Left ventricle myocardium superior (tissue), 1 donor: ENCODE measurements at regions not wholly inside any gene's neighbourhood (a gene's known extent, or its start where the extent isn't known, plus 50 kb on each side); places are given as distances from the start of the nearest gene placed in this dataset.
A peak's percentile ranks its signal among the peaks of the same experiment; 100 is the strongest.

ENCODE experiments used
- ATAC-seq: fragments of 200-7000 bp; cut with Tn5 transposase; one replicate; pipeline ENCODE4 v1.9.1; 2020; ENCODE audit warnings: mild to moderate bottlenecking, moderate library complexity
- DNase-seq: peaks from one replicate; pipeline ENCODE4 v3.0.0-alpha.2; 2020
- intact Hi-C: fragments of 100-400 bp; cut with micrococcal nuclease; formaldehyde crosslinking; loops from one replicate; pipeline ENCODE4 v1.11.0; 2022
- donor health status: DM: no; HTN: yes; CAD: no; lungs with severe emphysema.

- intact Hi-C loops = no loop called here
- ATAC-seq = no peak
These were observed 117.5 kb upstream of the HMGCLL1 start for GRCh38 chr6:55696501-55696900.

DNA sequence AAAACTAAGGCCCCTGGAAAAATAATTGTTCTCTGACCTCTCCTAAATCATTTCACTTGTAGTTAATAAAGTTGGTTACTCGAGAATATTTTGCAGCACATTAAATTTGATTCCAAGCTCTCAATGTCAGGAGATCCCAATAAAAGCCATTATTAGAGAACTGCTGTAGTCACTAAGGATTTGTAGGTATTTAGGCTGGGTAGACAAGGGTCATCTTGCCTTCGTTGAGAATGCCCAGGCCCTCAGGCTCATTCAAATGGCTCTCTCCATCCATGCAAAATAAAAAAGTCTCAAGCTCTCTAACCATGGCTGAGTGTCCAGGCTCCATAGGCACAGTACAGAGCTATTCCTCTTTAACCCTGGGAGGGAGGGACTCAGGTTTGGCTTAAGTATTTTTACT, 117.0 kb upstream of the HMGCLL1 start:
- no peak for DNase-seq
- no peak for ATAC-seq
- intact Hi-C loops = no loop called here

More at GRCh38 chr6:55696501-55696900, 117.5 kb upstream of the HMGCLL1 start:
- DNase-seq = no peak

GRCh38 chr6:55694759-55695158, 115.8 kb upstream of the HMGCLL1 start:
- ATAC-seq = no peak
- DNase-seq = no peak
- intact Hi-C loops = no loop called here

DNA sequence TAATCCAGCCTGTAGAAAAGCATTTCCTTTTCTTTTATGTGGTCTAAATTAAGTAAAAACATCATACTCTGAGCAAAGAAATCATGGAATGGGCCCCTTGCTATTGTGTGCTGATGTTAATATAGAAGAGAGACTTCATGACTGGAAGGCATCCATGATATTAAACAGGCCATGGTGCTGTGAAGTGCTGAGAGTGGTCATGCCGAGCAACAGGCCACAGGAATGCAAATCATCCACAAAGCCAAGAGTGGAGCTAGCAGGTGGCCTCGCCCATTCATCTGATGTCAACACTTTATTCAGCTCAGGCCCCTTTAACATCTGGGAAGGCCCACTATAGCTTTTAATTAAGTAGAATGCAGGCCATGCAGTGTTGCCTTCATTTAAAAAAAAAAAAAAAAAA, 115.2 kb upstream of the HMGCLL1 start:
- ATAC-seq (peak; percentile 99), DNase-seq (peak; percentile 50)
- intact Hi-C loops = no loop called here

DNA sequence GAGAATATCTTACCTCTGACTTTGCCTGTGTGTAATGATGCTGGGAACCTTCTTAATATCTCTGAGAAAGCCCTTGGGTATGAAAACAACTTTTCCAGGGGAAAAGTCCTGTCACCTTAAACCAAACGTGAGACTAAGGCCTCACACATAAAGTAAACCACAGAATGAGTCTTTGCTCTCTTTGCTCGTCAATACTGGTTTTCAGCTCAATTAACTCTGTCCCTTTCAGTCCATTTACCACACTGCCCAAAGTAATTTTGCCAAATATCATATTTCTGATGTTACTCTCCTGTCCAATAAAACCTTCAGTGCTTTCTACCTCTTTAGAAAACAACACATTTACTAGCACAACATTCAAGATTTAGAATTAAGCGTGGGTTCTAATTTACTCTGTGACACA, 100.5 kb upstream of the HMGCLL1 start:
- intact Hi-C loops = no loop called here
- DNase-seq (no peak), ATAC-seq (no peak)

DNA sequence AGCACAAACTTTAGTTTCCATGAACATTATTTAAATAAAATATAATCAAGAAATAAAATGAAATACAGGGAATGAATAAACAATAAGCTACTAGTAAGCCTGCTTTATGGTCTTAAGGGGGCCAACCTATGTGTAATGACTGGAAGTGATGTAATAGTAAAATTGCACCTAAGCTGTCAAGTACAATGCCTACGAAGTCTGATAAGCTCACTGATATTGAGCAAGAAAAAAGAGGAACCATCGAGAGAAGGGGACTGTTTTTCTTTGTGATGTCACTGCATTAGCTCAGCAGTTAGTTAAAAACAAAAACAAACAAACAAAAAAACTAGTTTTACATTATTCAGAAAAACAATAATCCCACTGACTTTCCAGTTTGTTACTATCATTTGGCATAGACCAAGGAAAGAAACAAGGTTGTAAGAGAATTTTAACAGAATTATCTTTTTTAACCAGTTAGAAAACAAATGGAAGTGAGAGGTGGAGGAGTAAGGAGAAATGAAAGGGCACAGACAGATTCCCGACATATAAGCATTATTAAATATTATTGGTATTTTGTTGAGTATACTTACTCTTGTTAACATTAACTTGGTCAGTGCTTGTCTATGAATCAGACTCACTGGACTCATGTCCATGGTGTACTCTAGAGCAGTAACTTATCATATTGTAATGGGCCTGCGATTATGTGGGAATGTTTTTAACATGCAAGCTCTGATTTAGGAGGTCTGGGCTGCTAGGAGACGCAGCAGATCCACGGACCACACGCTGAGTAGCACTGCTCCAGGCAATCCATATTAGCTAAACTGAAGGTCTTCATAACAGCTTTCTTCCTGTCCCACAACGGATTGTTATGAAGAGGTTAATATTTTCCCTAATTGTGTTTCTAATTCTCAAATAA, 99.6 kb upstream of the HMGCLL1 start:
- no peak for ATAC-seq
- intact Hi-C loops = no loop called here
- no peak for DNase-seq

DNA sequence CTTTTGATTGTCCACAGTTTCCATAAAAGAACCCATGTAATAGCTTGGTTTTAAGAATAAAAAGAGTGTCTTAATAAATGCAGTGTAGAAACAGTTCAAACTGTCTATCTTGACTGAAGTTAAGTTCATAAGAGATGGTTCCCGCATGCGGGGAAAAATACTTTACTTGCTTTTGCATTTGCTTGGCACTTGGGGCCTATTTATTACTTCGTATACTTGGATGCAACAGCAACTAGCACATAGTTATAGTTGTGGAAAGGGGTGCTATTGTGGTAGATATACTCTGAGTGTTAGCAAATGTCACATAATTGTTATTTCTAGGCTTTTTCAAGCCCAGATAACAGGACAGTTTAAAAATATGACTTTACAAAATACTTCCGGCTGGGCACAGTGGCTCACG, 97.7 kb upstream of the HMGCLL1 start:
- DNase-seq (no peak), ATAC-seq (no peak)
- intact Hi-C loops = no loop called here

DNA sequence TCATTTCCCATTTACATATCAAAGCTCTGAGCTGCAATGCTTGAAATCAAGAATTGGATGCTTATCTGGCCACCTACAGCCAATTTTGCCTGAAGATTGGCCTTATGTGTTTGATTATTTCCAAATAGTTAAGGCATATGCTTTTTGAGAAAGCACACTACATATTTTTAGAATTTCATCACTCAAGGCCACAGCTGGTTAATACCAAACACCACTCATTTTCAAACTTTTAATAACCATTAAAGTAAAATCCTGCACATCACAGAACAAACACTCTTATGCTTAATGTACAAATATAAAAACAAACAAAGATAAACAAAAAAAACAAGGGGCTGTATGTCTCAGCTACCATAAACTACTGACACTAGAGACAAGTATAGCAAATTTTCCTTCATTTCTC, 96.9 kb upstream of the HMGCLL1 start:
- DNase-seq = no peak
- intact Hi-C loops = no loop called here
- ATAC-seq = no peak

GRCh38 chr6:55674672-55675071, 95.7 kb upstream of the HMGCLL1 start:
- DNase-seq = no peak
- ATAC-seq = no peak
- intact Hi-C loops = no loop called here

GRCh38 chr6:55670850-55671413, 91.9 kb upstream of the HMGCLL1 start:
- no peak for ATAC-seq
- intact Hi-C loops = no loop called here
- DNase-seq = no peak

DNA sequence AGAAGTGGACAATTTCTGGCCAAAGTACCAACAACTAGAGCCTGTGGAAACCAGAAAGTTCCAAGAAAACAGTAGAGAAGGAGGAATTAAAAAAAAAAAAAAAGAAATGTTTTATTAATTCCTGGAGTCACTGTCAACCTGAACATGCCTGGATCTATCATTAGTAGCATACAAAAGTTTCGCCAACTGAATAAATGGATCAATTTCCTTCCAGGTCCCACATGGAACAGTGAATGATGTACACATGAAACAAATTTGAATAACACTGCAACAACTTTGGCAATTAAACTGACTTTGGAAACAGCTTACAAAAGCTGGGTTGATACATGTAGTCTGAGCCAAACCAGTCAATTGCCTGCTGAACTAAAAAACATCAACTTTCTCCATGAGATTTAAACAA, 90.0 kb upstream of the HMGCLL1 start:
- ATAC-seq (peak; percentile 12), DNase-seq (no peak)
- intact Hi-C loops = no loop called here

GRCh38 chr6:55668591-55668990, 89.6 kb upstream of the HMGCLL1 start:
- DNase-seq (peak; percentile 21), ATAC-seq (peak; percentile 79)
- intact Hi-C loops = no loop called here

- no peak for DNase-seq
- intact Hi-C loops = no loop called here
- no peak for ATAC-seq
These were observed 88.3 kb upstream of the HMGCLL1 start for GRCh38 chr6:55667341-55667740.

GRCh38 chr6:55666606-55667225, 87.7 kb upstream of the HMGCLL1 start:
- ATAC-seq (no peak), DNase-seq (no peak)
- intact Hi-C loops = no loop called here

GRCh38 chr6:55666037-55666436, 87.0 kb upstream of the HMGCLL1 start:
- no peak for ATAC-seq
- no peak for DNase-seq
- intact Hi-C loops = no loop called here

DNA sequence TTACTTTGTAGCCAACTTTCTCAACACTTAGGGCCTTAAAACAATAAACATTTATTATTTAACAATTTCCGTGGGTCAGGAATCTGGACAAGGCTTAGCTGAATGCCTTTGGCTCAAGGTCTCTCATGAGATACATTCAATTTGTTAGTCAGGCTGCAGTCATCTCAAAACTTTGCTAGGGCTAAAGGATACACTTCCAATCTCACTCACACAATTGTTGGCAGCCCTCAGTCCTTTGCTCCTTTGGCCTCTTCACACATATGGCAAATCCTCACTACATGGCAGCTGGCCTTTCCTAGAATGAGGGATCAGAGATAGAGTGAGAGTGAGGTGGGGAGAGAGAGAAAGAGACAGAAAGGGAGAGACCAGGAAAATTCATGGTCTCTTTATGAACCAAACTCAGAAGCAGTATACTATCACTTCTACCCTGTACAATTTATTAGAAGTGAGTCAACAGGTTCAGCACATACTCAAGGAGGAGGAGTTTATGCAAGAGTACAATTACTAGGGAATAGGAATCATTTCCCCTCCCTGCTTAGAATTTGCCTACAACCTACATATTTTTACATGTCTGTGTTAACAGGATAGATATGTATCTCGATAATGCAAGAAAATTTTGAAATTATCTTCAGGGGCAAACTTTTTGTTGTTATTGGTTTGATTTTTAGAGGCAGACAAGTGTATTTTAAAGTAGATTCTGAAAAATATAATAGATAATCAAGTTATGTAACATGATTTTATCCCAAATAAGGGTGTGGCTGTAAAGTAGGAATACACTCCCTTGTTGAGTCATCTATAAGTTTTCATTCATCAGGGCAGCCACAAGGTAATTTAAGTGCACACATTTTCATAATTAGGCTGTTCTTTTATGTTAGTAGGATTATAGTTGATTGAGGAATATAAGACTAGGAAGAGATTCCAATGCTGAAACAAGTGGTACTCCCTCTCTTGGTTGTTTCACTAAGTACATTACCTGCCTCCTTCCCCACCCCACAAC, 85.9 kb upstream of the HMGCLL1 start:
- ATAC-seq (no peak), DNase-seq (no peak)
- intact Hi-C loops = no loop called here

- no peak for DNase-seq
- ATAC-seq = no peak
- intact Hi-C loops = no loop called here
These were observed 84.9 kb upstream of the HMGCLL1 start for GRCh38 chr6:55663914-55664313.

DNA sequence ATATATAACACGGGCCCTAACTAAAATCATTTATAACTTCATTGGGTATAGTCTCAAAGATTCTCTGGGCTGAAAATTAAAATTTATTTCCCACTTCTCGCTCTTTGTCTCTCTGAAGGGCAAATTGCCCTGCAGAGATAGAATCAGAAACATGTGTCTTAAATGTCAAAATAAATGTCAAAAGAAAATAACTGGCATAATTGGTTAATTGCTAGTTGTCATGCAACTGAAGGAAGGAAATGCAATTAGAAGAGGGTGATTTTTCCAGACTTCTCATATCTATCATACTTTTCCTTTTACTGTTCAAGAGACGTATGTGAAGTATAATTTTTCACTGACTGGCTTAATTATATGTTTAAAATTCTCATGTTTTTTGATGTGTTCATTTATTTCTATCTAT, 80.3 kb upstream of the HMGCLL1 start:
- intact Hi-C loops = no loop called here
- ATAC-seq (no peak), DNase-seq (no peak)

- no peak for ATAC-seq
- intact Hi-C loops = no loop called here
- no peak for DNase-seq
These were observed 75.5 kb upstream of the HMGCLL1 start for GRCh38 chr6:55654445-55654844.
